ENCODE measurements at regions not wholly inside any gene's neighbourhood (a gene's known extent, or its start where the extent isn't known, plus 50 kb on each side); places are given as distances from the start of the nearest gene placed in this dataset.
"Not testable (repeated sequence)": the region's sequence is repeated elsewhere in the genome, so short reads cannot be mapped to it uniquely, and the experiment has no call there.

- peaks cover 1 to 11% of the 10 kb centered on the region in 2 experiments; a peak in 3 of 5 replicates for H3K27me3 ChIP-seq (ENCODE audit: control insufficient read depth in 1 of 2, insufficient read depth in 2 of 2, low read length in 2 of 2)
- H3K9me3 ChIP-seq (ENCODE audit: low read length); POLR2A ChIA-PET; H2AFZ ChIP-seq (ENCODE audit: low read length); intact Hi-C loops (cut with micrococcal nuclease; ENCODE audit: unreplicated experiment); DNase-seq (ENCODE audit: low spot score); H3K4me2 ChIP-seq (ENCODE audit: low read depth, low read length); H3K36me3 ChIP-seq (replicated peaks in 1 of 2; ENCODE audit: control insufficient read depth in 1 of 2, insufficient read depth in 2 of 2, low read length in 2 of 2); in situ Hi-C loops (cut with HindIII; ENCODE audit: extremely low pct_ligation_motif_present, low pct_unique_long_range_greater_than_20kb); H3K4me3 ChIP-seq (replicated peaks in 1 of 3; ENCODE audit: insufficient read depth in 1 of 3, low read depth in 2 of 3, low read length in 3 of 3); H3K9ac ChIP-seq (ENCODE audit: insufficient read depth, low read depth, low read length); FAIRE-seq; ATAC-seq; CTCF ChIA-PET (ENCODE audit: low intra/inter-chr PET ratio, low total read pairs); H3K79me2 ChIP-seq (ENCODE audit: insufficient read depth, low read length); H4K20me1 ChIP-seq (ENCODE audit: insufficient read depth, low read length); H3K4me1 ChIP-seq (ENCODE audit: insufficient read depth, low read length); H3K27ac ChIP-seq (ENCODE audit: extremely low read length, insufficient read depth, low read length); BruUV-seq (replicated peaks): not testable (repeated sequence)
- WGBS (ENCODE audit: low lambda C conversion rate) = 66% methylated on average over 3 of the region's 5 CpGs
Measured at GRCh38 chrX:1859266-1859665, 244.4 kb downstream of the ASMT start.

- H3K9ac ChIP-seq (ENCODE audit: insufficient read depth, low read depth, low read length) = no peak overlapping the region
- FAIRE-seq (no peak), DNase-seq (ENCODE audit: low spot score) (no peak), ATAC-seq (no peak)
- no TSS peak for BruUV-seq (replicated peaks)
- H3K79me2 ChIP-seq (ENCODE audit: insufficient read depth, low read length) = no peaks in the 10 kb centered on the region
- H3K36me3 ChIP-seq (replicated peaks in 1 of 2; ENCODE audit: control insufficient read depth in 1 of 2, insufficient read depth in 2 of 2, low read length in 2 of 2) = no peaks in the 10 kb centered on the region
- CTCF ChIA-PET (ENCODE audit: low intra/inter-chr PET ratio, low total read pairs) = no interaction called here
- H2AFZ ChIP-seq (ENCODE audit: low read length) = no peak overlapping the region
- in situ Hi-C loops (cut with HindIII; ENCODE audit: extremely low pct_ligation_motif_present, low pct_unique_long_range_greater_than_20kb) = no loop called here
- no peaks in the 10 kb centered on the region for H4K20me1 ChIP-seq (ENCODE audit: insufficient read depth, low read length)
- no peak overlapping the region for H3K27ac ChIP-seq (ENCODE audit: extremely low read length, insufficient read depth, low read length)
- no peak for TF ChIP-seq PRDM10 (CRISPR knock-in tag; IDR thresholded peaks at IDR 0.05; ENCODE audit: low read depth)
- TF ChIP-seq POLR2AphosphoS5 (IDR thresholded peaks at IDR 0.05; ENCODE audit: low read depth, low read length) = no peak
- no peak for TF ChIP-seq ZHX1 (CRISPR knock-in tag; IDR thresholded peaks at IDR 0.05; ENCODE audit: low read depth)
- TF ChIP-seq PTBP1 (IDR thresholded peaks at IDR 0.05; ENCODE audit: low read depth, low read length, poor library complexity, severe bottlenecking) = no peak
- TF ChIP-seq HMGA1 (CRISPR knock-in tag; conservative IDR thresholded peaks at IDR 0.05) = no peak
- TF ChIP-seq SYNCRIP (IDR thresholded peaks at IDR 0.05; ENCODE audit: insufficient read depth, low read depth, low read length) = no peak
- TF ChIP-seq NFYB (CRISPR knock-in tag; IDR thresholded peaks at IDR 0.05) = no peak
- H3K9me3 ChIP-seq (ENCODE audit: low read length) = no peaks in the 10 kb centered on the region
- H3K27me3 ChIP-seq (ENCODE audit: control insufficient read depth in 1 of 2, insufficient read depth in 2 of 2, low read length in 2 of 2) = peaks cover 1 to 11% of the 10 kb centered on the region in 2 experiments; a peak in 3 of 5 replicates
- intact Hi-C loops (cut with micrococcal nuclease; ENCODE audit: unreplicated experiment) = no loop called here
- H3K4me2 ChIP-seq (ENCODE audit: low read depth, low read length) = no peak overlapping the region
- POLR2A ChIA-PET = no interaction called here
- H3K4me3 ChIP-seq (replicated peaks in 1 of 3; ENCODE audit: insufficient read depth in 1 of 3, low read depth in 2 of 3, low read length in 3 of 3) = no peak overlapping the region
- H3K4me1 ChIP-seq (ENCODE audit: insufficient read depth, low read length) = no peaks in the 10 kb centered on the region
- WGBS (ENCODE audit: low lambda C conversion rate) = 30% methylated on average over 14 of the region's 18 CpGs
Measured at GRCh38 chrX:1860936-1861594, 246.2 kb downstream of the ASMT start.

All from HepG2 (cell line).